GM23248 (cell line): ENCODE measurements at regions not wholly inside any gene's neighbourhood (a gene's known extent, or its start where the extent isn't known, plus 50 kb on each side); places are given as distances from the start of the nearest gene placed in this dataset.

Experiments used
- DNase-seq: peaks from one replicate; pipeline ENCODE4 v3.0.0-alpha.2; 2015
- H2AFZ ChIP-seq: fragments of 200-600 bp; sonication (generic); 2 replicates; pipeline ENCODE4 v1.6.1; 2016; ENCODE audit warnings: antibody characterized with exemption
- H3F3A ChIP-seq: fragments of 200-600 bp; sonication (generic); 2 replicates; pipeline ENCODE4 v1.6.1; 2016; ENCODE audit warnings: mild to moderate bottlenecking, antibody characterized with exemption, mixed run types; ENCODE audit not compliant: insufficient read depth
- H3K27ac ChIP-seq: fragments of 200-600 bp; sonication (generic); 2 replicates; pipeline ENCODE4 v1.5.1; 2016; ENCODE audit warnings: mild to moderate bottlenecking
- H3K27me3 ChIP-seq: fragments of 200-600 bp; sonication (generic); replicated peaks from 2 replicates; pipeline ENCODE4 v1.6.1; 2016; ENCODE audit warnings: mild to moderate bottlenecking; ENCODE audit not compliant: insufficient read depth
- H3K36me3 ChIP-seq: fragments of 200-600 bp; sonication (generic); 2 replicates; pipeline ENCODE4 v1.6.1; 2016; ENCODE audit warnings: low read depth, mild to moderate bottlenecking
- H3K4me1 ChIP-seq: fragments of 200-600 bp; sonication (generic); 2 replicates; pipeline ENCODE4 v1.6.1; 2016; ENCODE audit warnings: mild to moderate bottlenecking; ENCODE audit not compliant: insufficient read depth
- H3K4me2 ChIP-seq: fragments of 200-600 bp; sonication (generic); one replicate; pipeline ENCODE4 v1.6.1; 2016; ENCODE audit warnings: mild to moderate bottlenecking; ENCODE audit not compliant: unreplicated experiment
- H3K4me3 ChIP-seq: fragments of 200-600 bp; sonication (generic); 2 replicates; pipeline ENCODE4 v1.5.1; 2016; ENCODE audit warnings: mild to moderate bottlenecking
- H3K79me2 ChIP-seq: fragments of 200-600 bp; sonication (generic); 2 replicates; pipeline ENCODE4 v1.6.1; 2016; ENCODE audit warnings: mild to moderate bottlenecking; ENCODE audit not compliant: insufficient read depth
- H3K9ac ChIP-seq: fragments of 200-600 bp; sonication (generic); 2 replicates; pipeline ENCODE4 v1.6.1; 2016; ENCODE audit warnings: mild to moderate bottlenecking
- H3K9me2 ChIP-seq: fragments of 200-600 bp; sonication (generic); 2 replicates; pipeline ENCODE4 v1.6.1; 2016; ENCODE audit warnings: mixed run types, mild to moderate bottlenecking, moderate library complexity; ENCODE audit not compliant: insufficient read depth
- H3K9me3 ChIP-seq: fragments of 200-600 bp; sonication (generic); one replicate; pipeline ENCODE4 v1.6.1; 2017; ENCODE audit warnings: low read depth
- H4K20me1 ChIP-seq: fragments of 200-600 bp; sonication (generic); 2 replicates; pipeline ENCODE4 v1.6.0; 2016; ENCODE audit not compliant: insufficient read depth
- EZH2 ChIP-seq: fragments of 200-600 bp; sonication (generic); IDR thresholded peaks from 2 replicates; pipeline ENCODE4 v1.6.1; 2018; ENCODE audit warnings: antibody characterized with exemption, mild to moderate bottlenecking; ENCODE audit not compliant: insufficient read depth, poor library complexity, severe bottlenecking
- EZH2phosphoT487 ChIP-seq: fragments of 200-600 bp; sonication (generic); IDR thresholded peaks from 2 replicates; pipeline ENCODE4 v1.6.1; 2018; ENCODE audit warnings: antibody characterized with exemption, moderate library complexity, mild to moderate bottlenecking, low read depth; ENCODE audit not compliant: insufficient read depth
- WGBS, 2 experiments: methylation state at CpG; one replicate each; pipeline ENCODE4 v1.1.6; 2015 to 2017; ENCODE audit warnings: low lambda C conversion rate in 2 of 2, low coverage in 1 of 2; ENCODE audit errors: missing lambda C conversion rate in 2 of 2; 5-methylcytosine and 5-hydroxymethylcytosine counted together
- in situ Hi-C: fragments of 300-500 bp; cut with MboI; formaldehyde crosslinking; loops from 2 replicates; pipeline ENCODE4 v1.15.0; 2020

DNA sequence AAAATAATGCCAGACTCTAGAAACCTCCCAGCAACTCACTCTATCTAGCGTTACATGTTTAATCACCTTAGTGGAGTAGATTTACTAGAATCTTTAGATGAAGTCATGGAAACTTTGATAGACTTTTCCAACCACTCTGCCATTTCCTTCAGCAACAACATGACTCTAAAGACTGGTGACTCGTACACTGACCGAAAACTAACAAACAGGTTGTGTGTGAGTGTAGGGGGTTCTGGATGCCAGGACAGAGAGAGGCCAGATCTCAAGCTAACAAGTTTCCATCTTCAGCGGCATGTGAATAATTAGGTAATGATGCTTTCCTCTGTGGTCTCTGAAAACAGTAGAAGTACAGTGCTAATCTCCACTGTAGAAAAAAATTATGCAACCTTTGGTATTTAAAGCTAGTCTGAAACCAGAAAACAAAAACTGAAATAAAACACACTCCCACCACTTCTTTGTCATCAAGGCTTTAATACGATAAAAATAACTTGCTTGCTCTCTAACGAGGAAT is 286.4 kb downstream of the PRDM5 start:
- WGBS, 2 experiments: 84 to 88% methylated on average over 6 of the region's 6 CpGs
- Histone ChIP-seq H3F3A (no peaks in the 10 kb centered on the region), H3K9me2 (no peaks in the 10 kb centered on the region), H3K27ac (no peak overlapping the region), H3K27me3 (no peaks in the 10 kb centered on the region), H3K9ac (no peak overlapping the region), H3K79me2 (no peaks in the 10 kb centered on the region), H2AFZ (no peak overlapping the region), H3K4me2 (no peak overlapping the region), H3K36me3 (no peaks in the 10 kb centered on the region), H3K9me3 (no peaks in the 10 kb centered on the region), H3K4me1 (no peaks in the 10 kb centered on the region), H4K20me1 (no peaks in the 10 kb centered on the region), H3K4me3 (no peak overlapping the region)
- no peak for TF ChIP-seq EZH2phosphoT487
- TF ChIP-seq EZH2: no peak
- in situ Hi-C loops: no loop called here
- DNase-seq: peak; percentile 6

DNA sequence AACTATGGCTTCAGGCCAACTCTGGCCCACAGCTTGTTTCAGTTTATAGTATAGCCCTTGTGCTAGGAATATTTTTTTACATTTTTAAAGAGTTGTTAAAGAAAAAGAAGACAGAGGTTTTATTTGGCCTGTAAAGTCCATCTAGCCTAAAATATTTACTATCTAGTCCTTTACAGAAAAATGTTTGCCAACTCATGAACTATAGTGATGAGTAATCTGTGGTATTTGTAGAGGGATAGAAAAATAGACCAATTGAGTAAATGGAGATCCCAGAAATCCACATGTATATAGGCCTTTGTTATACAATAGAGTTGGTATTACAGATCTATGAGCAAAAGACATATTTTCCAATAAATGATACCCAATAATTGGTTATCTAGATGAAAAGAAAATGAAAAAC is 288.7 kb downstream of the PRDM5 start:
- Histone ChIP-seq H3K79me2 (no peaks in the 10 kb centered on the region), H3K9ac (no peak overlapping the region), H4K20me1 (no peaks in the 10 kb centered on the region), H3K36me3 (no peaks in the 10 kb centered on the region), H3K9me3 (no peaks in the 10 kb centered on the region), H3K9me2 (no peaks in the 10 kb centered on the region), H3K27me3 (no peaks in the 10 kb centered on the region), H3K4me2 (no peak overlapping the region), H3K4me3 (no peak overlapping the region), H3F3A (no peaks in the 10 kb centered on the region), H3K27ac (no peak overlapping the region), H3K4me1 (no peaks in the 10 kb centered on the region), H2AFZ (no peak overlapping the region)
- TF ChIP-seq EZH2phosphoT487: no peak
- TF ChIP-seq EZH2: no peak
- in situ Hi-C loops: no loop called here
- peak; percentile 50 for DNase-seq

- no peak overlapping the region for H3K9ac ChIP-seq
- H3K9me2 ChIP-seq: no peaks in the 10 kb centered on the region
- H3K36me3 ChIP-seq: no peaks in the 10 kb centered on the region
- H3F3A ChIP-seq: no peaks in the 10 kb centered on the region
- no peak overlapping the region for H3K4me3 ChIP-seq
- in situ Hi-C loops: no loop called here
- no peaks in the 10 kb centered on the region for H3K9me3 ChIP-seq
- no peak for TF ChIP-seq EZH2
- peak; percentile 3 for DNase-seq
- no peaks in the 10 kb centered on the region for H3K27me3 ChIP-seq
- no peak overlapping the region for H2AFZ ChIP-seq
- no peak overlapping the region for H3K27ac ChIP-seq
- H3K4me2 ChIP-seq: no peak overlapping the region
- H4K20me1 ChIP-seq: no peaks in the 10 kb centered on the region
- H3K4me1 ChIP-seq: no peaks in the 10 kb centered on the region
- WGBS, 2 experiments: 39 to 47% methylated on average over 1 of the region's 1 CpG
- no peaks in the 10 kb centered on the region for H3K79me2 ChIP-seq
Measured at GRCh38 chr4:120630427-120630826, 292.1 kb downstream of the PRDM5 start.

DNA sequence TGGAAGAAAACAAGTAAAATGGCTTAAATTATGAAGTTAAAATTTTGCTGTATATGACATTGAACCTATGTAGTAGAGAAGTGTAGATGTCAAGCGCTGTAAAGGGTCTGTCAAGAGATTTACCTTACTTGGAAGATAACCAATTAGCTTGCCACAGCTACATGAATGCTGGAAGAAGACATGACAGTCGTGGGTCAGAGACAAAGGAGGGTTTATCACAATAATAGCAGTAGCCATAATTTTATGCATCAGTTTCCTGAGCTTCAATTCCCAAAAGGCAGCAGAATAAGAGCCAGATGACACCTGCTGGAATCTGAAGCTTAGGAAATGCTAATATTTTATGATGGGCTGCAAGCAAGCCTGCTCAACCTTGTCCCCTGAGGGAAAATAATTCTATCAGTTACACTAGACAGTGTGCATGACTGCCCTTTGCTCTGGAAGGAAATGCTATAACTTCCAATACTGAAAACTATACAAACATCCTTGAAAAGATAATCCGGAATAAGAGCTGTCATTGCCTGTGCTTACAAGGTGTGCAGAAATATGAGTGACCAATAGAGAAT is 292.9 kb downstream of the PRDM5 start:
- no peak for DNase-seq
- no peak for TF ChIP-seq EZH2phosphoT487
- no peak for TF ChIP-seq EZH2
- H3K4me2 ChIP-seq: no peak overlapping the region
- no peaks in the 10 kb centered on the region for H4K20me1 ChIP-seq
- in situ Hi-C loops: no loop called here
- H3K4me3 ChIP-seq: no peak overlapping the region
- H3K4me1 ChIP-seq: no peaks in the 10 kb centered on the region
- H3K9me3 ChIP-seq: no peaks in the 10 kb centered on the region
- no peak overlapping the region for H3K27ac ChIP-seq
- no peak overlapping the region for H2AFZ ChIP-seq
- no peaks in the 10 kb centered on the region for H3K9me2 ChIP-seq
- no peaks in the 10 kb centered on the region for H3K36me3 ChIP-seq
- no peaks in the 10 kb centered on the region for H3F3A ChIP-seq
- 63 to 64% methylated on average over 3 of the region's 3 CpGs for WGBS, 2 experiments
- no peaks in the 10 kb centered on the region for H3K27me3 ChIP-seq
- H3K9ac ChIP-seq: no peak overlapping the region
- H3K79me2 ChIP-seq: no peaks in the 10 kb centered on the region

- in situ Hi-C loops: no loop called here
- no peak overlapping the region for H3K27ac ChIP-seq
- no peak overlapping the region for H3K4me3 ChIP-seq
- H2AFZ ChIP-seq: no peak overlapping the region
- TF ChIP-seq EZH2 (no peak), EZH2phosphoT487 (no peak)
- H3K4me2 ChIP-seq: no peak overlapping the region
- no peaks in the 10 kb centered on the region for H3K4me1 ChIP-seq
- H3K36me3 ChIP-seq: no peaks in the 10 kb centered on the region
- H3K9ac ChIP-seq: no peak overlapping the region
- no peaks in the 10 kb centered on the region for H3F3A ChIP-seq
- H4K20me1 ChIP-seq: no peaks in the 10 kb centered on the region
- DNase-seq: no peak
- H3K9me2 ChIP-seq: no peaks in the 10 kb centered on the region
- H3K27me3 ChIP-seq: no peaks in the 10 kb centered on the region
- no peaks in the 10 kb centered on the region for H3K9me3 ChIP-seq
- H3K79me2 ChIP-seq: no peaks in the 10 kb centered on the region
Measured at GRCh38 chr4:120622601-120623000, 299.9 kb downstream of the PRDM5 start.
